Kidney (tissue), 13 donors: ENCODE measurements at regions not wholly inside any gene's neighbourhood (a gene's known extent, or its start where the extent isn't known, plus 50 kb on each side); places are given as distances from the start of the nearest gene placed in this dataset.

Experiments
- DNase-seq, 5 donors: peaks; one replicate each; pipeline ENCODE4 v3.0.0-alpha.2; 2013 to 2020
- FAIRE-seq: peaks from 2 replicates; lab custom pipeline; 2012; peaks lifted over from hg19 to GRCh38; lab: Jason Lieb, UNC
- H3K27ac ChIP-seq, 2 donors: one replicate each; pipeline ENCODE4 v1.7.0; 2013; ENCODE audit warnings: low read depth in 2 of 2, low read length in 2 of 2, inconsistent platforms in 1 of 2
- H3K27me3 ChIP-seq: one replicate; pipeline ENCODE4 v1.7.1; 2013; ENCODE audit warnings: low read length, inconsistent platforms; ENCODE audit not compliant: control insufficient read depth, insufficient read depth
- H3K36me3 ChIP-seq, 3 donors: one replicate each; pipeline versions ENCODE4 v1.7.0 to v1.7.1; 2013; ENCODE audit warnings: low read length in 3 of 3, control low read depth in 1 of 3, inconsistent platforms in 1 of 3; ENCODE audit not compliant: insufficient read depth in 3 of 3, control insufficient read depth in 2 of 3
- H3K4me1 ChIP-seq, 3 donors: one replicate each; pipeline versions ENCODE4 v1.7.0 to v1.7.1; 2013; ENCODE audit warnings: low read length in 3 of 3, inconsistent platforms in 1 of 3, low read depth in 1 of 3; ENCODE audit not compliant: control insufficient read depth in 2 of 3, insufficient read depth in 2 of 3
- H3K4me3 ChIP-seq, 3 donors: one replicate each; pipeline versions ENCODE4 v1.7.0 to v1.8.1; 2013; ENCODE audit warnings: low read length in 3 of 3, control low read depth in 1 of 3, inconsistent platforms in 1 of 3
- H3K9ac ChIP-seq, 3 donors: one replicate each; pipeline versions ENCODE4 v1.7.0 to v1.7.1; 2013; ENCODE audit warnings: low read length in 3 of 3, control low read depth in 1 of 3, inconsistent platforms in 1 of 3
- H3K9me3 ChIP-seq, 3 donors: one replicate each; pipeline versions ENCODE4 v1.7.0 to v1.7.1; 2013; ENCODE audit warnings: low read length in 3 of 3, control low read depth in 1 of 3, inconsistent platforms in 1 of 3; ENCODE audit not compliant: control insufficient read depth in 2 of 3, insufficient read depth in 1 of 3
- CTCF ChIP-seq: IDR thresholded peaks from 3 replicates; pipeline ENCODE4 v1.5.1; 2012; ENCODE audit warnings: mild to moderate bottlenecking, moderate library complexity, borderline replicate concordance; ENCODE audit not compliant: insufficient read depth; ENCODE audit errors: extremely low read depth
- intact Hi-C: fragments of 100-400 bp; cut with DNase I; formaldehyde crosslinking; loops from one replicate; pipeline ENCODE4 v1.11.1; 2022
- donor health status: control.
- donor health status: control.
- donor health status: control.
- donor health status: control.
- donor health status: control.
- donor health status: DM: yes; HTN: yes; CAD: no.
- donor health status: Normal renal cell carcinoma (clear cell type).

DNA sequence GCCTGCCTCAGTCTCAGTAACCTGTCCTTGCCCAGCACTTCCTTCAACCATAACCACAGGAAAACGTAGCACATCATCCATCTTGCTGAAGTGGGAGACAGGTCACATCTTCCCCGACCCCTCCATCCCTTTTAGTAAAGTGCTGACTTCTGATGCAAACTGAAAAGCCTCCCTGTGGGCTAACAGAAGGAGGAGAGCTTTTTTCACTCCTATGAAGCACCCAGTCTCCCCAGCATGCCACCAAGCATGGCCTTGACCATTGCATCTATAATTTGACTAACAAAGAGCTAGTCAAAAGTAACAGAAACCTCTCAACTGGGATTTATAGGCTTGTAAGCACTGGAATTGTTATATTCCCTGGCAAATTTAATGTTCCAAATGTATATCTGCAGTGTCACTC lies 288.9 kb upstream of the IRAK1BP1 start:
- H3K4me1 ChIP-seq = no peaks in the 10 kb centered on the region

GRCh38 chr6:78580923-78581322 lies 286.4 kb upstream of the IRAK1BP1 start:
- TF ChIP-seq CTCF = no peak

More for the DNA sequence above, 288.9 kb upstream of the IRAK1BP1 start:
- TF ChIP-seq CTCF = no peak
- no peaks in the 10 kb centered on the region for H3K9me3 ChIP-seq
- FAIRE-seq = no peak
- no peak for DNase-seq
- H3K27me3 ChIP-seq = no peaks in the 10 kb centered on the region
- H3K36me3 ChIP-seq = no peaks in the 10 kb centered on the region
- H3K4me3 ChIP-seq = no peak overlapping the region
- no peak overlapping the region for H3K27ac ChIP-seq
- no peak overlapping the region for H3K9ac ChIP-seq
- intact Hi-C loops = no loop called here

DNA sequence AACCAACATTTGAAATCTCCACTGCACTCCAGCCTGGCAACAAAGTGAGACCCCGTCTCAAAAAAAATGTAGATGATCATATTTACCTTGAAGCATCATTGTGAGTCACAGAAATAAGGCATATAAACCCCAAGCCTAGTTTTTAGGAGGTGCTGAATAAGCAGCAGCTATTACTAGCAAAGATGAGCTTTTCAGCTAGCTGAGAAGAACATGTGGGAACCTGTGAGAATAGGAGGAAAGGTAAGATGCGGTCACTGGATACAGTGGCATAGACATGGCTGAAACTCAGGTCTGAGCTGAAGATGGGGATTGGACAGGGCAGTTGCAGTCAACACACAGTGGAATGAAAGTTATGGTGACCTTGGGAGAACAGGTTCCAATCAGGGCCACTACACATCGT lies 284.3 kb upstream of the IRAK1BP1 start:
- Histone ChIP-seq H3K27me3 (no peaks in the 10 kb centered on the region), H3K27ac (no peak overlapping the region), H3K36me3 (no peaks in the 10 kb centered on the region), H3K9me3 (no peaks in the 10 kb centered on the region), H3K9ac (no peak overlapping the region), H3K4me3 (no peak overlapping the region), H3K4me1 (no peaks in the 10 kb centered on the region)
- no peak for TF ChIP-seq CTCF
- FAIRE-seq (no peak), DNase-seq (no peak)
- intact Hi-C loops = no loop called here

More at GRCh38 chr6:78580923-78581322, 286.4 kb upstream of the IRAK1BP1 start:
- Histone ChIP-seq H3K27me3 (no peaks in the 10 kb centered on the region), H3K4me1 (no peaks in the 10 kb centered on the region), H3K36me3 (no peaks in the 10 kb centered on the region), H3K4me3 (no peak overlapping the region), H3K9ac (no peak overlapping the region), H3K27ac (no peak overlapping the region), H3K9me3 (no peaks in the 10 kb centered on the region)
- intact Hi-C loops = no loop called here
- DNase-seq (peak in 1 of 5 donors; percentile 22), FAIRE-seq (no peak)

DNA sequence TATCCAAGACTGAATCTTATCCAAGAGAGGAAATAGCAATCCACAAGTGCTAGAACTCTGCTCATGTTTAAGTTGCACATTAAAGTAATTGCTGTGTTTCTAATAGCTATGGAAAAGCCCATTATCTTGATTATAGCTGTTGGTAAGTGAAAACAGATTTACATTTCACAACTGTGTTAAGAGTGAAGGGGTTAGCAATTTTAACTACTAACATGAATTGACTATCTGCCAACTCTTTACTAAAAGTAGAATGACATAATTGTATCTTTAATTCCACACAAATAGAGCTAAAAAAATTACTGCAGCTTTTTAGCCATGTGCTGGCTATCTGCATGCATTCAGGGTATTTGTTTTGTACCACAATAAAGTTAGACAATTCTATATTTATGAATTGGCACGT lies 277.9 kb upstream of the IRAK1BP1 start:
- Histone ChIP-seq H3K27ac (no peak overlapping the region), H3K27me3 (no peaks in the 10 kb centered on the region), H3K36me3 (no peaks in the 10 kb centered on the region), H3K4me3 (no peak overlapping the region), H3K9me3 (no peaks in the 10 kb centered on the region), H3K4me1 (no peaks in the 10 kb centered on the region), H3K9ac (no peak overlapping the region)
- FAIRE-seq (no peak), DNase-seq (no peak)
- intact Hi-C loops = no loop called here
- no peak for TF ChIP-seq CTCF
